HG03457 (cell line): ENCODE measurements at regions not wholly inside any gene's neighbourhood (a gene's known extent, or its start where the extent isn't known, plus 50 kb on each side); places are given as distances from the start of the nearest gene placed in this dataset.

Source experiments
- ATAC-seq: cut with Tn5 transposase; IDR thresholded peaks from one replicate; pipeline ENCODE4 v1.9.1; 2021; ENCODE audit warnings: moderate number of reproducible peaks; ENCODE audit not compliant: unreplicated experiment

GRCh38 chr4:132245319-132245718, 903.8 kb upstream of the PCDH10 start:
- no peak for ATAC-seq

GRCh38 chr4:132264176-132264575, 884.9 kb upstream of the PCDH10 start:
- no peak for ATAC-seq

GRCh38 chr4:132266374-132266773, 882.7 kb upstream of the PCDH10 start:
- ATAC-seq = no peak

- no peak for ATAC-seq
Observed at GRCh38 chr4:132267321-132267720, 881.8 kb upstream of the PCDH10 start.

GRCh38 chr4:132269303-132269990, 879.6 kb upstream of the PCDH10 start:
- no peak for ATAC-seq

GRCh38 chr4:132275583-132276121, 873.4 kb upstream of the PCDH10 start:
- ATAC-seq = no peak

- ATAC-seq = no peak
Observed at GRCh38 chr4:132276185-132276584, 872.9 kb upstream of the PCDH10 start.

- no peak for ATAC-seq
Observed at GRCh38 chr4:132276989-132277388, 872.1 kb upstream of the PCDH10 start.

- no peak for ATAC-seq
Observed at GRCh38 chr4:132281733-132282132, 867.4 kb upstream of the PCDH10 start.

GRCh38 chr4:132284910-132285426, 864.1 kb upstream of the PCDH10 start:
- ATAC-seq = no peak

- no peak for ATAC-seq
Observed at GRCh38 chr4:132297346-132297745, 851.7 kb upstream of the PCDH10 start.

GRCh38 chr4:132299841-132300240, 849.3 kb upstream of the PCDH10 start:
- no peak for ATAC-seq

GRCh38 chr4:132312521-132312920, 836.6 kb upstream of the PCDH10 start:
- no peak for ATAC-seq

GRCh38 chr4:132313852-132314251, 835.2 kb upstream of the PCDH10 start:
- ATAC-seq = no peak

GRCh38 chr4:132316738-132317137, 832.4 kb upstream of the PCDH10 start:
- no peak for ATAC-seq

GRCh38 chr4:132317923-132318322, 831.2 kb upstream of the PCDH10 start:
- ATAC-seq = no peak

- ATAC-seq = no peak
Observed at GRCh38 chr4:132328761-132329160, 820.3 kb upstream of the PCDH10 start.

- ATAC-seq = no peak
Observed at GRCh38 chr4:132330994-132331393, 818.1 kb upstream of the PCDH10 start.

- ATAC-seq = no peak
Observed at GRCh38 chr4:132332932-132333723, 816.0 kb upstream of the PCDH10 start.

- no peak for ATAC-seq
Observed at GRCh38 chr4:132333724-132334047, 815.4 kb upstream of the PCDH10 start.

GRCh38 chr4:132334081-132334480, 815.0 kb upstream of the PCDH10 start:
- ATAC-seq = no peak
